ENCODE measurements at regions not wholly inside any gene's neighbourhood (a gene's known extent, or its start where the extent isn't known, plus 50 kb on each side); places are given as distances from the start of the nearest gene placed in this dataset.

- no peak for TF ChIP-seq CTCF (IDR thresholded peaks at IDR 0.05; ENCODE audit: insufficient read depth, low read depth, low read length, missing control alignments)
- DNase-seq (ENCODE audit: low read depth), result no peak
- no peak overlapping the region for H3K4me3 ChIP-seq (ENCODE audit: low read depth, low read length)
Observed at GRCh38 chr3:74173090-74173489, 441.4 kb downstream of the CNTN3 start.

DNA sequence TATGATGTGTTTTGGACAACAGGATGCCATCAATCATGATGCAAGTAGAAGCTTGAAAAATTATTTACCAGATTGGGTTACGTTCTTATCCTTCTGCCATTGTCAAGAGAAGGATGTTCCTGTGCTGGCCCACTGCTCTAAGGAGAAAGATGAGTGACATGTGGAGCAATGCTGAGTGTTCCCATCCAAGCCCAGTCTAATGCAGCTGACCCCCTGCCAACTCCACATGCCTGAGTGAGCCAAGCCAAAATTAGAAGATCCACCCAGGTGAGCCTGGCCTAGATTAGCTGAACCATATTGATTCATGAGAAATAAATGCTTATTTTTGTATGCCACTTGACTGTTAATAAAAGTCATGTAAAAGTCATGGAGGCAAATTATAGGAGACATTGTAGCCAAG, 446.5 kb downstream of the CNTN3 start:
- DNase-seq (ENCODE audit: low read depth), result no peak
- no peak for TF ChIP-seq CTCF (IDR thresholded peaks at IDR 0.05; ENCODE audit: insufficient read depth, low read depth, low read length, missing control alignments)
- no peak overlapping the region for H3K4me3 ChIP-seq (ENCODE audit: low read depth, low read length)

- no peak overlapping the region for H3K4me3 ChIP-seq (ENCODE audit: low read depth, low read length)
- DNase-seq (ENCODE audit: low read depth), result no peak
- no peak for TF ChIP-seq CTCF (IDR thresholded peaks at IDR 0.05; ENCODE audit: insufficient read depth, low read depth, low read length, missing control alignments)
Observed at GRCh38 chr3:74165211-74165610, 449.2 kb downstream of the CNTN3 start.

- no peak overlapping the region for H3K4me3 ChIP-seq (ENCODE audit: low read depth, low read length)
- no peak for DNase-seq (ENCODE audit: low read depth)
- no peak for TF ChIP-seq CTCF (IDR thresholded peaks at IDR 0.05; ENCODE audit: insufficient read depth, low read depth, low read length, missing control alignments)
Observed at GRCh38 chr3:74149466-74149865, 465.0 kb downstream of the CNTN3 start.

DNA sequence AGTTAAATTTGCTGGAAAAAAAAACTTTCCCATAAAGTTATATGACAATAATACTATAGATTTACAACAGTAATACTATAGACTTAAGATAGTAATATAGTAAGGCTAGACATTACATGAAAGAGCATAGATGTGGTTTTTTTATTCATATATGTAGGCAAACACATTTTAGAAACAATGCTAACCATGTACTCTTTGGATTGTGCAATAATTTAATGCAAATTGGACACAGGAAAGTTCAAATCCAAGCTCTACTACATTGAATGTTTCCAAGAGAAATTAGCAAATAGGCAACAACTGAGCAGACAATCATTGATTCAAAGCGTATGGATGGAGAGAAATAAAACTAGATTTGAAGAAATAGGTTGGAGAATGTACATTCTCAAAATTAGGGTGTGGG, 469.2 kb downstream of the CNTN3 start:
- TF ChIP-seq CTCF (IDR thresholded peaks at IDR 0.05; ENCODE audit: insufficient read depth, low read depth, low read length, missing control alignments), result no peak
- DNase-seq (ENCODE audit: low read depth), result no peak

DNA sequence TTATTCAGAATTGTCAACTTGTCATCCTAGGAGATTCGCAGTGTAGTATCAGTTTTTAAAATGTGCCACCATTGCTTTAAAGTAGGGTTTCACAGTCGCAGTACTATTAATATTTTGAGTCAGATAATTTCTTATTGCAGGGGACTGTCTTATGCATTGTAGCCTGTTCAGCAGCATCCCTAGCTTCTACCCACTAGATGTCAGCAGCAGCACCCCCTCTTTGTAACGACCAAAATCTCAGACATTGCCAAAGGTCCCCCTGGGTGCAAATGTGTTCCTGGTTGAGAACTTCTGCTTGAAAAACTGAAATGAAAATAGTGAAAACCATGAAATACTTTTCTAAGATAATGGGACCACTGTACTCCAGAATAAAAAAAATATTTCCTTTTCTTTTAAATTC, 474.8 kb downstream of the CNTN3 start:
- DNase-seq (ENCODE audit: low read depth), result no peak
- TF ChIP-seq CTCF (IDR thresholded peaks at IDR 0.05; ENCODE audit: insufficient read depth, low read depth, low read length, missing control alignments), result no peak
- no peak overlapping the region for H3K4me3 ChIP-seq (ENCODE audit: low read depth, low read length)

More for the DNA sequence above, 469.2 kb downstream of the CNTN3 start:
- no peak overlapping the region for H3K4me3 ChIP-seq (ENCODE audit: low read depth, low read length)

- no peak for DNase-seq (ENCODE audit: low read depth)
- no peak overlapping the region for H3K4me3 ChIP-seq (ENCODE audit: low read depth, low read length)
- TF ChIP-seq CTCF (IDR thresholded peaks at IDR 0.05; ENCODE audit: insufficient read depth, low read depth, low read length, missing control alignments), result no peak
Observed at GRCh38 chr3:74137790-74138189, 476.7 kb downstream of the CNTN3 start.
